ENCODE measurements at regions not wholly inside any gene's neighbourhood (a gene's known extent, or its start where the extent isn't known, plus 50 kb on each side); places are given as distances from the start of the nearest gene placed in this dataset.
"Not testable (repeated sequence)": the region's sequence is repeated elsewhere in the genome, so short reads cannot be mapped to it uniquely, and the experiment has no call there.

GRCh38 chr20:28619956-28620651 lies 2637.4 kb upstream of the DEFB115 start:
- H3K4me3 ChIP-seq (ENCODE audit: low read length); H3K36me3 ChIP-seq (ENCODE audit: control insufficient read depth, low read depth, low read length); H3K27ac ChIP-seq (ENCODE audit: low read length); H3K27me3 ChIP-seq (ENCODE audit: control insufficient read depth, insufficient read depth, low read length); H3K9ac ChIP-seq (ENCODE audit: low read length); H3K4me1 ChIP-seq (ENCODE audit: control insufficient read depth, low read depth, low read length): not testable (repeated sequence)
- peaks cover 15% of the 10 kb centered on the region for H3K9me3 ChIP-seq (ENCODE audit: control insufficient read depth, low read depth, low read length)

DNA sequence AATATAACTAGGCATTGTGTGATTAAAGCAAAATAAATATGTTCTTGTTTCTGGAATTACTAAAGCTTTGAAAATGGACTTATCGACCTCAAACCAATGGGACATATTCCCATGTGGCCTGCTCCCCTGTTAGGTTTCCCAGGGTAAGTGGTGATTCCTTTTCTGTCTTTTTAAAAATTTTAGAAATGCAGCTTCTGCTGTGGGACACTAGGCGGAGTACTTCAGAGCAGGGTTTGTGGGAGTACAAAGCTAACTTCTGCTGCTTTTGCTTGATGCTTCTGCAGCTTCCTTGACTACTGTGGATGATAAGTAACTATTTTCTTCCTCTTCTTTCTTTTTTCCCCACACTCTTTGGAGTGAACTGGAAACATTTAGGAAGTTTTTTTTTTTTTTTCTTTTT lies 2632.4 kb upstream of the DEFB115 start:
- H3K9ac ChIP-seq (ENCODE audit: low read length); H3K27ac ChIP-seq (ENCODE audit: low read length); H3K36me3 ChIP-seq (ENCODE audit: control insufficient read depth, low read depth, low read length); H3K4me1 ChIP-seq (ENCODE audit: control insufficient read depth, low read depth, low read length); H3K4me3 ChIP-seq (ENCODE audit: low read length); H3K27me3 ChIP-seq (ENCODE audit: control insufficient read depth, insufficient read depth, low read length): not testable (repeated sequence)
- H3K9me3 ChIP-seq (ENCODE audit: control insufficient read depth, low read depth, low read length), result peaks cover 20% of the 10 kb centered on the region

DNA sequence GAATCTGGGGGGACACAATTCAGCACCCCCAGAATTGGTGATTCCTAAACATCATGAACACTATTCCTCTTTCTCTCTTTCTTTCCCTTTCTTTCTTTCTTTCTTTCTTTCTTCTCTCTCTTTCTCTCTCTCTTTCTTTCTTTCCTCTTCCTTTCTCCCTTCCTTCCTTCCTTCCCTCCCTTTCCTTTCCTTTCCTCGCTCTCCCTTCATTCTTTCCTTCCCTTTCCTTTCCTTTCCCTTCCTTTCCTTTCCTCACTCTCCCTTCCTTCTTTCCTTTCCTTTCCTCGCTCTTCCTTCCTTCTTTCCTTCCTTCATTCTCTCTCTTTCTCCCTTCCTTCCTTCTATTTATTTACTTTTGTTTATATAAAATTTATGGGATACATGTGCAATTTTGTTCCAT lies 2616.6 kb upstream of the DEFB115 start:
- H3K4me3 ChIP-seq (ENCODE audit: low read length); H3K27me3 ChIP-seq (ENCODE audit: control insufficient read depth, insufficient read depth, low read length); H3K4me1 ChIP-seq (ENCODE audit: control insufficient read depth, low read depth, low read length); H3K9ac ChIP-seq (ENCODE audit: low read length); H3K27ac ChIP-seq (ENCODE audit: low read length); H3K36me3 ChIP-seq (ENCODE audit: control insufficient read depth, low read depth, low read length): not testable (repeated sequence)
- H3K9me3 ChIP-seq (ENCODE audit: control insufficient read depth, low read depth, low read length), result peaks cover 22% of the 10 kb centered on the region

Data from iPS-18a (cell line).